Activated CD4-positive, alpha-beta T cell treated with anti-CD3 and anti-CD28 coated beads, Interleukin-2, amount 50 U/mL, for 4 hours (primary cell): ENCODE measurements at regions not wholly inside any gene's neighbourhood (a gene's known extent, or its start where the extent isn't known, plus 50 kb on each side); places are given as distances from the start of the nearest gene placed in this dataset.
A peak's percentile ranks its signal among the peaks of the same experiment; 100 is the strongest.
"Not testable (repeated sequence)": the region's sequence is repeated elsewhere in the genome, so short reads cannot be mapped to it uniquely, and the experiment has no call there.

Experiments
- DNase-seq, 2 experiments: peaks; one replicate each; pipeline ENCODE4 v3.0.0-alpha.2; 2020

DNA sequence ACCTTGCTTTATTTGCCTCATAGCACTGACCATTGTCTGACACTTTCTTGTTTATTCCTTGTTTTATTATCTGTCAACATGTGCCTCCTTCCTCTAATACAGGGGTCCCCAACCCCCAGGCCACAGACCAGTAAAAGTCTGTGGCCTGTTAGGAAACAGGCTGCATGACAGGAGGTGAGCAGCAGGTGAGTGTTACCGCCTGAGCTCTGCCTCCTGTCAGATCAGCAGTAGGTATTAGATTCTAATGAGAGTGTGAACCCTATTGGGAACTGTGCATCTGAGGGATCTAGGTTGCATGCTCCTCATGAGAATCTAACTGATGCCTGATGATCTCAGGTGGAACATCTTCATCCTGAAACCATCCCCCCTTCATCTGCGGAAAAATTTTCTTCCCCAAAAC lies 228.0 kb downstream of the HINT1 start:
- DNase-seq, result no peak

DNA sequence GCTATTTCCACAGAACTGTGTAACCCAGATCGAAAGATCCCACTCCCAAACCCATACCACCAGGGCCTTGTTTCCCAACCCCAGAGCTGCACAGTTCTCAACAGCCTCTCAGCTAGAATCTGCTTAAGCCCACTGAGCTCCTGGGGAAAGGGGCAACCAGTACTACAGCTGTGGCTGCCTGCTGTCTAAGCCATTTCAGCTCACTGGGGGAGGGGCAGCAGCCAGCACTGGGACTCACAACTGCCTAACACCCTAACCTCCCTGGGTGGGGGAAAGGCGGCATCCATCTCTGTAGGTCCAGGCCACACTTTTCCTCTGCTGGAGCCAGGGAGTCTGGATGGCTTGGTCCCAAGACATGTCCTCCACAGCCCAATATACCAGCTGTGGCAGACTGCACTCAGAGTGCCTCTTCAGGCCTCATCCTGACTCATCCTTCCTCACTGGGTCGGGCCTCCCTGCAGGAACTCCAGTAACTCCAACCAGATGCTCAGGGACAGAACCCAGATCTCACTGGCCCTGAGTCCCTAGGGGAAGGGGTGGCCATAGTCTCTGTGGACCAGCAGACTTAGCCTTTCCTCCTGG lies 241.4 kb downstream of the HINT1 start:
- no peak for DNase-seq

GRCh38 chr5:130912088-130912487 lies 253.0 kb downstream of the HINT1 start:
- DNase-seq, result no peak

DNA sequence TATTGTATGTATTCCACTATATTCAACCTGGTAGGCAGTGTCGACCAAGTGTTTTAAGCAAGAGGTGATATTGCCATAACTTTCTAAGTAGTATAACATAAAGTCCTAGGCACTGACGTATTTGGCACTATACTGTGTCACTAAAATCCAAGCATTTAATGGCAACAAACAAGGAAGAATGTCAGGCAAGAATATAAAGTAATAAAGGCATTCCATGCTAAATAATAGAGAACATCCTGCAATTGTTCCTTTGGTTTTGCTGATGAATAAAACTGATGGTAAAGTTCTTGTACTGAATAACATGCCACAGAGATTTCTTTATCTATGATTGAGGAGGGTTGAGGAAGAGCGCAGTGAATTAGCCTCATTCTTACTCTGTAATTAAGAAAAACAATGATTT lies 256.9 kb downstream of the HINT1 start:
- no peak for DNase-seq

DNA sequence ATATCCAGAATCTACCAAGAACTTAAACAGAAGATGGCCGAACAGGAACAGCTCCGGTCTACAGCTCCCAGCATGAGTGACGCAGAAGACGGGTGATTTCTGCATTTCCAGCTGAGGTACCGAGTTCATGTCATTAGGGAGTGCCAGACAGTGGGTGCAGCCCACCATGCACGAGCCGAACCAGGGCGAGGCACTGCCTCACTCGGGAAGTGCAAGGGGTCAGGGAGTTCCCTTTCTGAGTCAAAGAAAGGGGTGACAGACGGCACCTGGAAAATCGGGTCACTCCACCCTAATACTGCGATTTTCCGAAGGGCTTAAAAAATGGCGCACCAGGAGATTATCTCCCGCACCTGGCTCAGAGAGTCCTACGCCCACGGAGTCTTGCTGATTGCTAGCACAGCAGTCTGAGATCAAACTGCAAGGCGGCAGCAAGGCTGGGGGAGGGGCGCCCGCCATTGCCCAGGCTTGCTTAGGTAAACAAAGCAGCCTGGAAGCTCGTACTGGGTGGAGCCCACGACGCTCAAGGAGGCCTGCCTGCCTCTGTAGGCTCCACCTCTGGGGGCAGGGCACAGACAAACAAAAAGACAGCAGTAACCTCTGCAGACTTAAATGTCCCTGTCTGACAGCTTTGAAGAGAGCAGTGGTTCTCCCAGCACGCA lies 267.4 kb downstream of the HINT1 start:
- DNase-seq, result not testable (repeated sequence)

DNA sequence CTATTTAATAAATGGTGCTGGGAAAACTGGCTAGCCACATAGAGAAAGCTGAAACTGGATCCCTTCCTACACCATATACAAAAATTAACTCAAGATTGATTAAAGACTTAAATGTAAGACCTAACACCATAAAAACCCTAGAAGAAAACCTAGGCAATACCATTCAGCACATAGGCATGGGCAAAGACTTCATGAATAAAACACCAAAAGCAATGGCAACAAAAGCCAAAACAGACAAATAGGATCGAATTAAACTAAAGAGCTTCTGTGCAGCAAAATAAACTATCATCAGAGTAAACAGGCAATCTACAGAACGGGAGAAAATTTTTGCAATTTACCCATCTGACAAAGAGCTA lies 267.9 kb downstream of the HINT1 start:
- DNase-seq, result not testable (repeated sequence)

GRCh38 chr5:130896636-130897035 lies 268.4 kb downstream of the HINT1 start:
- DNase-seq, result no peak

DNA sequence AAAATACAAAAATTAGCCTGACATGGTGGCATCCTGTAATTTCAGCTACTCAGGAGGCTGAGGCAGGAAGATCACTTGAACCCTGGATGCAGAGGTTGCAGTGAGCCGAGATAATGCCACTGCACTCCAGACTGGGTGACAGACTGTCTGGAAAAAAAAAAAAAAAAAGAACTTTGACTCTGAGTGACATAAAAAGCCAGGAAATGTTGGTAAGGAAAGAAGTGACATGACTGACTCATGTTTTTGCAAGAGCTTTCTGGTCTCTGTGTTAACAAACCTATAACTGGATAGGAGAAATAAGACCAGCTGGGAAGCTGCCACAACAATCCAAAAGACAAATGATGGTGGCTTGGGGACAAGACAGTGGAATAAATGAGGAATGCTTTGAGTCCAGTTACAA lies 272.1 kb downstream of the HINT1 start:
- no peak for DNase-seq

- no peak for DNase-seq
These were observed 274.4 kb downstream of the HINT1 start for GRCh38 chr5:130890610-130891009.

GRCh38 chr5:130885691-130886090 lies 279.4 kb downstream of the HINT1 start:
- no peak for DNase-seq

GRCh38 chr5:130885027-130885426 lies 280.0 kb downstream of the HINT1 start:
- no peak for DNase-seq

GRCh38 chr5:130884023-130884422 lies 281.0 kb downstream of the HINT1 start:
- no peak for DNase-seq

DNA sequence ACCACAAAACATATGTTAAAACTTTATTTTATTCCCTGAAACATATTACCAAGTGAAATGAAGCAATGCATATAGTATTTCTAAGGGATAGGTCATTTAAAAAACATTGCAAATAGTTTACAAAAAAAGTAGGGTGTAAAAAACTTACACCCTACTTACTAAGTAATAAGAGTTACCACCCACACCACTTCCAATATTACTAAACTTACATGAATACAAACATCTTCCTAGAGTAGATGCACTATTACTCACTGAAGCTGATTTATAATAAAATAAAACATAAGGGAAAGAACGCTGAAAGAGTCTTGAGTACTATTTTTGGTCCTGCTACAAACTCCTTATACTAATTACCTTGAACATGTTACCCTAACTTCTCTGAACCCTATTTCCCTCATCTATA lies 289.4 kb downstream of the HINT1 start:
- no peak for DNase-seq

DNA sequence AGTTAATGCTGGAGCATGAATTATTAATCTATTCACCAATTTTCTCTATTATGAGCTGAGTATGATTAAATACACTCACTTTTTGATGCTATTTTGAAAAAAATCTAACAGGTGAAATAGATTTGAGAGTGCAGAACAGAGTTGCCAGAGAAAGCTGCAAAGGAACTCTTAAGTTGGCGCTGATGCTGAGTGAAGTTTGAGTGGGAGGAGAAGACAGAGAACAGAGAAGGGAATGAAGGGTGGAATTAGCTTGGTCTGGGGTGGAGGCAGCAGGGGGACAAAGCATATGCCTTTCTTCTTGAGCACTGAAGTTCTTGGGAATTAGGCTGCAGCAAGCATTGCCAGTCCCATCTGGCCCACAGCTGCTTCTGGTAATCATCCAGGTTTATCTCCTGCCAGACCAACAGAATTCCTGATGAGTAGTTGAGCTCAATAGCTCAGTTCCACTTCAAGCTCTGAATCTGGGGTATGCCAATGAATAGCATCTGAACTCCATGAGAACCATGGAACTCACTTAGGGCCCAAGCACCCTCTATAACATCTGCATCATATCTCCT lies 290.1 kb downstream of the HINT1 start:
- no peak for DNase-seq

DNA sequence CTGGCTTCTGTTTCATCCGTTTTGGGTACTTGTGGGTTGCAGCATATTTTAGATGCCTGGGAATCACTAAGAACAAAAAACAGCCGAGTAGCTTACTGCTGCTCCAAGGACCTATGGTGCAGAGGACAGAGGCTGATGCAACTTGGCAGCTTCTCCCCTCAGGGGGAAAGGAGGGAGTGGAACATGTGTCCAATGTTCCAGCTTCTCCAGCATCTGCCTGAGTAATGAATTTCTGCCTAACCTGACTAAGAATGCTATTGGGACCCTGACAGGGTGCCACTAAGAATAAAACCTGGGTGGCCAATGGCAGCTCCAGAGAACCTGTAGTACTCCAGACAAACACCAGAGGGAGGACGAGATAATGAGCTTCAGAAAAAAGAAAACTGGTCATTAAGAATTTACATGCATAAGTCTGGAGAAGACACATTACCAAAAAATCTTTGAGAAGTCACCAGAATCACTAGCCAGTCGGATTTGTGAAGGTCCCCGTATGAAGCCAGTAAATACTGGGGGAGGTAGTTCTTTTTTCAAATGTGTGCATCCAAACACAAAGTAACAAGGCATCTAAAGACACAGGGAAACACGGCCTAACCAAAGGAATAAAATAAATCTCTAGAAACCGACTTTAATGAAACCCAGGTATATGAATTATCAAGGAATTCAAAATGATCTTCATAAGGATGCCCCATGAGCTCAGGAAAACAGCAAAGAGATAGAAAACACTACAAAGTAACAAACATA lies 293.5 kb downstream of the HINT1 start:
- peak; percentile 17 to 20 for DNase-seq

DNA sequence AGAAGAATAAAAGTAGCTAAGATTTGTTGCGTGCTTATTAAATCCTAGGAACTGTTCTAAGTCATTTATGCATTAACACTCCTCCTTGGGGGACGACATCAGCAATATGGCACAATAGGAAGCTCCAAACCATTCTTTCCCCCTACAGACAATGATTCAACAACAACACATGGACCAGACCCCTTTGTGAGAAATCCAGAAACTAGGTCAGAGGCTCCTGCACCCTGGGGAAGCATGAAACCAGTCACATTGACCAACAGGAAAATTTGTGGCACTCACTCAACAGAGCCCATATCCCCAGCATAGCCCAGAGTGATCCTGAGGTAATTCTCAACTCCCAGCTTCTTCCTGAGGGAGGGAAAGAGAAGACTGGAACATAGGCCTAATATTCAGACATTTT lies 294.4 kb downstream of the HINT1 start:
- no peak for DNase-seq

DNA sequence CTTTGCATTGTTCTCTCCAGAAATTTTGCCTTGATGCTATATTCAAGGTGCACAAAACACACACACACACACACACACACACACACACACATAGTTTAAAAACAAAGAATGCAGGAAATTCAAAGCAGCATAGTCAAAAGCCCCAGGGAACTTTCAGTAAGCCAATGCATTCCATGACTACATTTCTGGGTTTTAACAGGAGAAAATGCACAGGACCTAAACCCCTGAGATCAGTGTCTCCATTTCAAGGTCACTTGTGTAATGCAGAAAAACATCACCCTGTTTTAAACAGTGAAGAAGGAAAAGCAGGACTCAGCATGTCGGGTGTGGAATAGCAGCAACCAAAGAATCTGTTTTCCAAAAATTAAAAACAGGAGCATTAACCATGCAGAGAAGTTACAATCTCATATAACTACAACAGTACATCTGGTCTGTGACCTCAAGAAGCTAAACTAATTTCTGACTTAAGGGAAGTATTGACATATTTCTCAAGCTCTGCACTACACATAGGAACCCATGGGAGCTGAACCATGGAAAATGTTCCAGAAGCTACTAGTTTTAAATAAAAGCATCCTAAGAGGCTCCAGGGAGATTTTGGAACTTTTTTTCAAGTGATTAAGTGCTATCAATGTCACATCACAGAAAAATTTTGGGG lies 296.7 kb downstream of the HINT1 start:
- DNase-seq, result no peak

- no peak for DNase-seq
These were observed 319.8 kb downstream of the HINT1 start for GRCh38 chr5:130845049-130845765.

DNA sequence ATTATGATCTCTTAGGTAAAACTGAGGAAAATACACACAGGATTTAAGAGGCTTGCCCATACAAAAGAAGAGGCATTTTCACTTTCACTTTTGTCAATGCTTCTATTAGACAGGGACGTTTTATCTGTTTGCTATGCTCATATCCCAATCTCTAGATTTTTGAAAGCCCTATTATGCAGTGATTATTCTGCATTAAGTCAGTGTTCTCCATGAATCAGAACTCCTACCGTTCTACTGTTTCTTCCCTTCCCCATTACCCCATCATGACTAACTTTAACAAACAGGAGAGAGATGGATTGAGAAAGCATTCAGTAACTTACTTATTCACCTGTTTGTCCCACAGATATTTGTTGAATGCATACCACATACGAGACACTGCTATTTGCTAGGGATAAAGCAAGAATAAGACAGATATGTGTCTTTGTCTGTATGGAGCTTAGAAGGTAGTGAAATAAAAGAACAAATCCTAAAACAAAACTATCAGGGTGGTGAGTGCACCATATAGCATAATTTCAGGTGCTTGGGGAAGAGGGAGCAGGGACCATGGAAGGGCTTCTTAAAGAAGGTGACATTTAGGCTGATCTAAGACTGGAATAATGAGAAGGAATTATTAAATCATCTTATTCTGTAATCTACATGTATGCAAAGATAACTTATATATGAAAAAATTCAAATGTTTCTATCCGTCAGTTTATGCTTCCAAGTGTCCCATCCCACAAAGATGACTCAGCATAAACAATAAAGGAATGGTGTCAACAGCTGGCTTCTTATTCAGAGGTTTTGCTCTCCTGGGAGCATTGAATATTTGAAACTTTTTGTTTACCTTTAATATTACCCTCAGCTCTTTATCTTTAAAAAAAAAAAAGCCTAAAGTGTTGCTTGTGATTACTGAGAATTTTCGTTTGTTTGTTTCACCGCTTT lies 328.1 kb downstream of the HINT1 start:
- DNase-seq, result no peak

- DNase-seq, result not testable (repeated sequence)
These were observed 347.3 kb downstream of the HINT1 start for GRCh38 chr5:130817598-130818384.

DNA sequence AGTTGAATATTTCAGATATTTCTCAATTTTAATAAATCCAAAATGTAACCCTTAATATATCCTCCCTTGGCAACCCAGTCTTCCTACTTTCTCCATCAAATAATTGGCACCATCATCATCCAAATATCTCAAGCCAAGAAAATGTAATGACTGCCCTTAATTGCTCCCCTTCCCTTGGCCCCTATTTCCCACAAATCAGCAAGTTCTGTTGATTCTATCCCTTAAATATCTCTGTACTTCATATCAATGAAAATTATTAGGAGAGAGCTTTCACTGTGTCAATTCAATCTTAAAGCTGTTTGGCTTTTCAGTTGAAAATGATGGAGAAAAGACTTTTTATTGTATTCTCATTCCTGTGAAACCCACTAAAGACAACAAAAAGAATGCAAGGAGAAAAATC lies 349.8 kb downstream of the HINT1 start:
- DNase-seq, result no peak
